ENCODE measurements at regions not wholly inside any gene's neighbourhood (a gene's known extent, or its start where the extent isn't known, plus 50 kb on each side); places are given as distances from the start of the nearest gene placed in this dataset.
"Not testable (repeated sequence)": the region's sequence is repeated elsewhere in the genome, so short reads cannot be mapped to it uniquely, and the experiment has no call there.

DNA sequence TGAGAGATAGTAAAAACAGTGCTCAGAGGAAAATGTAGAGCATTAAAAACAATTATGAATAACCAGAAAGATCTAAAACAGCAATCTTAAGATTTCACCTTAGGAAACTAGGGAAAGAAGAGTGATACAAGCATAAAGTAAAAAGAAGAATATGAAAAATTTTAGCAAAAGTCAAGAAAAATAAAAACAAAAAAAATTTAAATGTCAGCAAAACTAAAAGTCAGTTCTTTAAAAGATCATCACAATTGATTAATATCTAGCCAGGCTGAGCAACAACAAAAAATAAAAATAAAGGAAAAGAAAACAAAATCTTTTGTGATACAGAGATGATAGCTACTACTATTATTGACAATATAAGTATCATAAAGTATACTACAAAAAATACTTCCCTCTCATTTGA lies 1088.1 kb upstream of the EDIL3 start:
- TF ChIP-seq EP300 (IDR thresholded peaks at IDR 0.05) (no peak), POLR2AphosphoS5 (IDR thresholded peaks at IDR 0.05) (no peak), CTCF (IDR thresholded peaks at IDR 0.05) (no peak), POLR2A (IDR thresholded peaks at IDR 0.05) (no peak)
- Histone ChIP-seq H3K27ac (no peak overlapping the region), H3K4me1 (no peaks in the 10 kb centered on the region), H3K27me3 (no peaks in the 10 kb centered on the region), H3K36me3 (no peaks in the 10 kb centered on the region), H3K9me3 (peaks cover 0 to 16% (median 7%) of the 10 kb centered on the region in 4 donors), H3K4me3 (no peak overlapping the region)
- DNase-seq = no peak
- intact Hi-C loops (cut with DNase I; ENCODE audit: low total_unique reads) = no loop called here

GRCh38 chr5:85475151-85475550 lies 1090.5 kb upstream of the EDIL3 start:
- H3K27ac ChIP-seq; H3K27me3 ChIP-seq; H3K9me3 ChIP-seq; DNase-seq; H3K4me1 ChIP-seq; intact Hi-C loops (cut with DNase I; ENCODE audit: low total_unique reads); H3K36me3 ChIP-seq; H3K4me3 ChIP-seq: not testable (repeated sequence)
- WGBS, 5 donors = 64 to 88% (median 80%) methylated on average over 4 of the region's 4 CpGs

- no peak for TF ChIP-seq POLR2AphosphoS5 (IDR thresholded peaks at IDR 0.05)
- TF ChIP-seq EP300 (IDR thresholded peaks at IDR 0.05) = no peak
These were observed 1091.9 kb upstream of the EDIL3 start for GRCh38 chr5:85476617-85477016.

GRCh38 chr5:85479849-85480248 lies 1095.2 kb upstream of the EDIL3 start:
- DNase-seq = no peak
- TF ChIP-seq CTCF (IDR thresholded peaks at IDR 0.05) (no peak), POLR2A (IDR thresholded peaks at IDR 0.05) (no peak), POLR2AphosphoS5 (IDR thresholded peaks at IDR 0.05) (no peak), EP300 (IDR thresholded peaks at IDR 0.05) (no peak)
- Histone ChIP-seq H3K4me3 (no peak overlapping the region), H3K36me3 (no peaks in the 10 kb centered on the region), H3K4me1 (no peaks in the 10 kb centered on the region), H3K27ac (no peak overlapping the region), H3K27me3 (no peaks in the 10 kb centered on the region), H3K9me3 (peaks cover 0 to 9% (median 2%) of the 10 kb centered on the region in 4 donors)
- 72 to 92% (median 89%) methylated on average over 4 of the region's 4 CpGs for WGBS, 5 donors
- intact Hi-C loops (cut with DNase I; ENCODE audit: low total_unique reads) = no loop called here

More at GRCh38 chr5:85476617-85477016, 1091.9 kb upstream of the EDIL3 start:
- DNase-seq = no peak
- intact Hi-C loops (cut with DNase I; ENCODE audit: low total_unique reads) = no loop called here
- H3K27ac ChIP-seq = no peak overlapping the region
- H3K36me3 ChIP-seq = no peaks in the 10 kb centered on the region
- no peaks in the 10 kb centered on the region for H3K27me3 ChIP-seq
- no peak overlapping the region for H3K4me3 ChIP-seq
- no peaks in the 10 kb centered on the region for H3K4me1 ChIP-seq
- H3K9me3 ChIP-seq = no peaks in the 10 kb centered on the region

DNA sequence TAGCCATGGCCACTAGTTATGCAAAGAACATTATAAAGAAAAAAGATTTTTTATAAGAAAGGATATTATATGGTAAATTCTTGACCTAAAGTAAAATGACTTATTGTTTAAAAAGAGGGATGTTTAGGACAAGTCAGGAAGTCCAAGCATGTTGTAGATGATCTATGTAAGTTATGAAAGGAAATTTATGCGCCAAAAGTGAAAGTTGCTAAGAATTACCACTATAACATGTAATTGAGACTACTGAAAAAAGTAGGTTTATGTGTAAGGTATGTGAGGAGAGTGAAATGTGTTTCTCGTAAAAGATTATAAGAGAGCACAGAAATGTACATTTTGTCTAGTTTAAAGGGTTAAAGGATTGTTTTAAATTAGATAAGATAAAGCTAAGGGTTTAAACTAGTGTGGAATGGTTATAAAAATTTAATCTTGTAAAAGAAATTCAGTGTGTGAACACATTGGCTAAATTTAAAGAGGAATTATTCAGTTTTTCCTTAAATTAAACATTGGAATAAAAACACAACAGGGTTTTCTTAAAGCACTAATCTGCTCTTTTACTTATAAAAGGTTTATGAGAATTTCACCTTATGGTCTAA lies 1100.4 kb upstream of the EDIL3 start:
- WGBS, 5 donors = 86 to 94% (median 91%) methylated on average over 2 of the region's 2 CpGs
- DNase-seq = no peak
- no peak overlapping the region for H3K4me3 ChIP-seq
- H3K27me3 ChIP-seq = no peaks in the 10 kb centered on the region
- intact Hi-C loops (cut with DNase I; ENCODE audit: low total_unique reads) = no loop called here
- H3K27ac ChIP-seq = no peak overlapping the region
- no peak for TF ChIP-seq CTCF (IDR thresholded peaks at IDR 0.05)
- no peak for TF ChIP-seq POLR2AphosphoS5 (IDR thresholded peaks at IDR 0.05)
- no peak for TF ChIP-seq POLR2A (IDR thresholded peaks at IDR 0.05)
- no peak for TF ChIP-seq EP300 (IDR thresholded peaks at IDR 0.05)
- H3K36me3 ChIP-seq = no peaks in the 10 kb centered on the region
- H3K9me3 ChIP-seq = peaks cover 0 to 9% (median 2%) of the 10 kb centered on the region in 4 donors
- no peaks in the 10 kb centered on the region for H3K4me1 ChIP-seq

All from stomach (tissue), 8 donors.